Smooth muscle cell (in vitro differentiated cells): ENCODE measurements at regions not wholly inside any gene's neighbourhood (a gene's known extent, or its start where the extent isn't known, plus 50 kb on each side); places are given as distances from the start of the nearest gene placed in this dataset.

ENCODE experiments used
- DNase-seq: peaks from one replicate; lab custom pipeline; 2025; ENCODE audit not compliant: unreplicated experiment; lab: John Stamatoyannopoulos, UW
- H2AFZ ChIP-seq: fragments of 200-600 bp; sonication (generic); 2 replicates; pipeline ENCODE4 v1.6.0; 2016; ENCODE audit warnings: antibody characterized with exemption, low read depth, mild to moderate bottlenecking
- H3F3A ChIP-seq: fragments of 200-600 bp; sonication (generic); 2 replicates; pipeline ENCODE4 v1.6.0; 2017; ENCODE audit warnings: antibody characterized with exemption, low read depth
- H3K27ac ChIP-seq: fragments of 200-600 bp; sonication (generic); 2 replicates; pipeline ENCODE4 v1.5.1; 2016; ENCODE audit warnings: low read depth, mild to moderate bottlenecking
- H3K27me3 ChIP-seq: fragments of 200-600 bp; sonication (generic); 2 replicates; pipeline ENCODE4 v1.6.1; 2016; ENCODE audit warnings: low read depth, mild to moderate bottlenecking
- H3K36me3 ChIP-seq: fragments of 200-600 bp; sonication (generic); 2 replicates; pipeline ENCODE4 v1.5.1; 2016; ENCODE audit warnings: low read depth
- H3K4me1 ChIP-seq: fragments of 200-600 bp; sonication (generic); 2 replicates; pipeline ENCODE4 v1.5.1; 2016; ENCODE audit warnings: low read depth
- H3K4me2 ChIP-seq: fragments of 200-600 bp; sonication (generic); 2 replicates; pipeline ENCODE4 v1.6.0; 2016; ENCODE audit warnings: mild to moderate bottlenecking
- H3K4me3 ChIP-seq: fragments of 200-600 bp; sonication (generic); 2 replicates; pipeline ENCODE4 v1.5.1; 2016; ENCODE audit warnings: mild to moderate bottlenecking
- H3K79me2 ChIP-seq: fragments of 200-600 bp; sonication (generic); 2 replicates; pipeline ENCODE4 v1.6.0; 2016; ENCODE audit warnings: low read depth, mild to moderate bottlenecking
- H3K9ac ChIP-seq: fragments of 200-600 bp; sonication (generic); 2 replicates; pipeline ENCODE4 v1.6.0; 2016; ENCODE audit warnings: low read depth
- H3K9me3 ChIP-seq: fragments of 200-600 bp; sonication (generic); replicated peaks from 2 replicates; pipeline ENCODE4 v1.5.1; 2016; ENCODE audit warnings: low read depth
- H4K20me1 ChIP-seq: fragments of 200-600 bp; sonication (generic); 2 replicates; pipeline ENCODE4 v1.6.0; 2016; ENCODE audit warnings: low read depth
- CTCF ChIP-seq: fragments of 200-600 bp; sonication (generic); IDR thresholded peaks from 2 replicates; pipeline ENCODE4 v1.5.1; 2017; ENCODE audit warnings: borderline replicate concordance, mild to moderate bottlenecking, antibody characterized with exemption; ENCODE audit not compliant: insufficient read depth, poor library complexity, severe bottlenecking
- WGBS: methylation state at CpG from one replicate; pipeline ENCODE4 v1.1.7; 2016; ENCODE audit warnings: low lambda C conversion rate; 5-methylcytosine and 5-hydroxymethylcytosine counted together

- Histone ChIP-seq H4K20me1 (no peaks in the 10 kb centered on the region), H3K9ac (no peak overlapping the region), H3K9me3 (no peaks in the 10 kb centered on the region), H3K36me3 (no peaks in the 10 kb centered on the region), H3K27me3 (peaks cover 10% of the 10 kb centered on the region), H3K27ac (no peak overlapping the region), H3F3A (no peaks in the 10 kb centered on the region), H3K4me1 (no peaks in the 10 kb centered on the region), H3K79me2 (no peaks in the 10 kb centered on the region), H2AFZ (no peak overlapping the region), H3K4me2 (no peak overlapping the region), H3K4me3 (no peak overlapping the region)
- 97% methylated on average over 18 of the region's 18 CpGs for WGBS
- DNase-seq, result no peak
- TF ChIP-seq CTCF, result no peak
Observed at GRCh38 chr7:69482676-69483075, 115.6 kb upstream of the AUTS2 start.

DNA sequence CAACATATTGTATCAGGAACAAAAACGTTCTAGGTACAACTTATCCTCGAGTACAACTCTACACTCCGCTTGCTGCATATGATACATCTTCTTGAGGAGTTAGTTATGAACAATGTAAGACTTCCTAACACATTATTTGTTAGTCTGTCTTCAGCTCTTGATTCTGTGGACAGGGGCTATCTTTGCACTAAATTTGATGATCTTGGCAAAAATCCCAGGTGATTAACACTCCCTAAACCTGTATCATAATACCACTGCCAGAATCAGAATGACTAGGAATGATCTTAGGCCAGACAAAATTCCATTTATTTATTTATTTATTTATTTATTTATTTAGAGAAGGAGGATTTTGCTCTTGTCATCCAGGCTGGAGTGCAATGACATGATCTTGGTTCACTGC, 108.7 kb upstream of the AUTS2 start:
- H3K4me2 ChIP-seq, result no peak overlapping the region
- H3K27me3 ChIP-seq, result peaks cover 10% of the 10 kb centered on the region

GRCh38 chr7:69498671-69499070, 99.6 kb upstream of the AUTS2 start:
- Histone ChIP-seq H3F3A (no peaks in the 10 kb centered on the region), H3K27ac (no peak overlapping the region), H3K36me3 (no peaks in the 10 kb centered on the region), H3K4me1 (no peaks in the 10 kb centered on the region), H2AFZ (no peak overlapping the region), H3K9ac (no peak overlapping the region), H3K27me3 (peaks cover 20% of the 10 kb centered on the region), H3K4me2 (no peak overlapping the region), H3K9me3 (no peaks in the 10 kb centered on the region), H3K4me3 (no peak overlapping the region), H3K79me2 (no peaks in the 10 kb centered on the region), H4K20me1 (no peaks in the 10 kb centered on the region)
- WGBS, result 86% methylated on average over 3 of the region's 3 CpGs
- TF ChIP-seq CTCF, result no peak
- DNase-seq, result no peak

More for the DNA sequence above, 108.7 kb upstream of the AUTS2 start:
- Histone ChIP-seq H3K36me3 (no peaks in the 10 kb centered on the region), H3K27ac (no peak overlapping the region), H3K9ac (no peak overlapping the region), H3K9me3 (no peaks in the 10 kb centered on the region), H3F3A (no peaks in the 10 kb centered on the region), H3K4me1 (no peaks in the 10 kb centered on the region), H3K4me3 (no peak overlapping the region), H3K79me2 (no peaks in the 10 kb centered on the region), H4K20me1 (no peaks in the 10 kb centered on the region), H2AFZ (no peak overlapping the region)
- WGBS, result 96% methylated on average over 3 of the region's 3 CpGs
- no peak for DNase-seq
- TF ChIP-seq CTCF, result no peak

DNA sequence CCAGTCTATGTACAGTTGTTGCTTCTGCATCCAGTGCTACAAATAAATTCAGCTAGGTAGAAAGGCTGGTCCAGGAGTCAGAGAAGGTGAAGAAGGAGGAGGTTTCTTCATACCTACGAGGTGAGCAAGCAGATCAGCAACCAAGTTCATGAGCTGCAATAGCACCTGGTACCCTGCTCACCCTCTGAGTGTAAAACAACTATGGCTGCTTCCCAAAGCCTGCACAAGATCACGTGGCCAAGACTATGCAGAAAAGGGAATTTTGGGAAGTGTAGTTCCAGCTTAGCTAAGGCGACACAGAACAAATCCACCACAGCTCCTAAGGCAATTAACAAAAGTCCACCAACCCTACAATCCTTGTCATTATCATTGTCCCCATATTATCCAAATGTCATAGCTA, 95.9 kb upstream of the AUTS2 start:
- no peak for TF ChIP-seq CTCF
- H3K79me2 ChIP-seq, result no peaks in the 10 kb centered on the region
- no peak overlapping the region for H3K9ac ChIP-seq
- no peak overlapping the region for H3K27ac ChIP-seq
- H3K36me3 ChIP-seq, result no peaks in the 10 kb centered on the region
- no peak overlapping the region for H3K4me2 ChIP-seq
- DNase-seq, result no peak
- H2AFZ ChIP-seq, result no peak overlapping the region
- H3K9me3 ChIP-seq, result no peaks in the 10 kb centered on the region
- H3F3A ChIP-seq, result peaks cover 4% of the 10 kb centered on the region
- no peaks in the 10 kb centered on the region for H3K4me1 ChIP-seq
- H3K4me3 ChIP-seq, result no peak overlapping the region
- H3K27me3 ChIP-seq, result peaks cover 20% of the 10 kb centered on the region
- H4K20me1 ChIP-seq, result no peaks in the 10 kb centered on the region
- 78% methylated on average over 3 of the region's 3 CpGs for WGBS
